Esophagus squamous epithelium (tissue), 5 donors: ENCODE measurements at regions not wholly inside any gene's neighbourhood (a gene's known extent, or its start where the extent isn't known, plus 50 kb on each side); places are given as distances from the start of the nearest gene placed in this dataset.

Experiments used
- DNase-seq: peaks from one replicate; lab custom pipeline; 2025; lab: John Stamatoyannopoulos, UW
- H3K27ac ChIP-seq, 4 donors: fragments of 200-600 bp; sonication (generic); one replicate each; pipeline ENCODE4 v1.5.1; 2016 to 2019; ENCODE audit warnings: mild to moderate bottlenecking in 1 of 4
- H3K27me3 ChIP-seq, 4 donors: fragments of 200-600 bp; sonication (generic); 1 replicate in 3 of 4; 2 replicates in 1 of 4; pipeline versions ENCODE4 v1.5.1 to v1.6.0; 2017 to 2021; ENCODE audit warnings: antibody characterized with exemption in 1 of 4
- H3K36me3 ChIP-seq, 3 donors: fragments of 200-600 bp; sonication (generic); one replicate each; pipeline ENCODE4 v1.5.1; 2016 to 2019
- H3K4me1 ChIP-seq, 3 donors: fragments of 200-600 bp; sonication (generic); one replicate each; pipeline ENCODE4 v1.5.1; 2017 to 2019
- H3K4me3 ChIP-seq, 4 donors: fragments of 200-600 bp; sonication (generic); 1 replicate in 3 of 4; 2 replicates in 1 of 4; pipeline ENCODE4 v1.5.1; 2016 to 2019; ENCODE audit warnings: mild to moderate bottlenecking in 2 of 4, moderate library complexity in 1 of 4
- H3K9me3 ChIP-seq, 3 donors: fragments of 200-600 bp; sonication (generic); one replicate each; pipeline ENCODE4 v1.5.1; 2016 to 2019
- CTCF ChIP-seq, 6 experiments: fragments of 450-650 bp in 4 of 6; fragments of 200-600 bp in 2 of 6; sonication (generic) in 2 of 6; IDR thresholded peaks; one replicate each; pipeline ENCODE4 v1.5.1; 2016 to 2019; ENCODE audit warnings: antibody characterized with exemption in 6 of 6, mild to moderate bottlenecking in 4 of 6, moderate library complexity in 4 of 6
- POLR2A ChIP-seq, 4 donors: fragments of 450-650 bp; IDR thresholded peaks; one replicate each; pipeline ENCODE4 v1.6.1; 2017; ENCODE audit warnings: antibody characterized with exemption in 4 of 4, mild to moderate bottlenecking in 4 of 4, moderate library complexity in 3 of 4
- WGBS, 2 donors: methylation state at CpG; one replicate each; pipeline ENCODE4 v1.1.5; 2018; 5-methylcytosine and 5-hydroxymethylcytosine counted together
- intact Hi-C: fragments of 100-400 bp; cut with DNase I; formaldehyde crosslinking; loops from one replicate; pipeline ENCODE4 v1.15.0; 2022
- donor health status: DM: yes; HTN: yes; CAD: no.

- Histone ChIP-seq H3K9me3 (peaks cover 0 to 5% (median 0%) of the 10 kb centered on the region in 3 donors), H3K36me3 (no peaks in the 10 kb centered on the region), H3K27ac (no peak overlapping the region), H3K27me3 (no peaks in the 10 kb centered on the region), H3K4me1 (no peaks in the 10 kb centered on the region), H3K4me3 (no peak overlapping the region)
- intact Hi-C loops, result no loop called here
- WGBS, 2 donors, result 67% methylated on average over 1 of the region's 1 CpG
- no peak for DNase-seq
- TF ChIP-seq POLR2A (IDR thresholded peaks at IDR 0.05) (no peak), CTCF (IDR thresholded peaks at IDR 0.05) (no peak)
Observed at GRCh38 chr19:28511655-28512054, 701.3 kb downstream of the UQCRFS1 start.

- no peak overlapping the region for H3K4me3 ChIP-seq
- H3K36me3 ChIP-seq, result no peaks in the 10 kb centered on the region
- intact Hi-C loops, result no loop called here
- H3K27ac ChIP-seq, result no peak overlapping the region
- DNase-seq, result no peak
- H3K9me3 ChIP-seq, result peaks cover 0 to 15% (median 0%) of the 10 kb centered on the region in 3 donors
- no peaks in the 10 kb centered on the region for H3K27me3 ChIP-seq
- H3K4me1 ChIP-seq, result no peaks in the 10 kb centered on the region
- WGBS, 2 donors, result 72 to 76% methylated on average over 13 to 15 of the region's 15 CpGs
- TF ChIP-seq POLR2A (IDR thresholded peaks at IDR 0.05) (no peak), CTCF (IDR thresholded peaks at IDR 0.05) (no peak)
Observed at GRCh38 chr19:28509079-28509895, 703.7 kb downstream of the UQCRFS1 start.

GRCh38 chr19:28508666-28509065 lies 704.3 kb downstream of the UQCRFS1 start:
- TF ChIP-seq CTCF (IDR thresholded peaks at IDR 0.05) (no peak), POLR2A (IDR thresholded peaks at IDR 0.05) (no peak)
- Histone ChIP-seq H3K27me3 (no peaks in the 10 kb centered on the region), H3K4me1 (no peaks in the 10 kb centered on the region), H3K27ac (no peak overlapping the region), H3K36me3 (no peaks in the 10 kb centered on the region), H3K4me3 (no peak overlapping the region), H3K9me3 (peaks cover 0 to 15% (median 0%) of the 10 kb centered on the region in 3 donors)
- intact Hi-C loops, result no loop called here
- 75 to 97% methylated on average over 3 of the region's 3 CpGs for WGBS, 2 donors
- no peak for DNase-seq

- WGBS, 2 donors, result 65 to 75% methylated on average over 2 of the region's 2 CpGs
- intact Hi-C loops, result no loop called here
- H3K4me1 ChIP-seq, result no peaks in the 10 kb centered on the region
- DNase-seq, result no peak
- peaks cover 0 to 11% (median 0%) of the 10 kb centered on the region in 3 donors for H3K9me3 ChIP-seq
- no peak for TF ChIP-seq POLR2A (IDR thresholded peaks at IDR 0.05)
- no peak for TF ChIP-seq CTCF (IDR thresholded peaks at IDR 0.05)
- no peaks in the 10 kb centered on the region for H3K36me3 ChIP-seq
- H3K4me3 ChIP-seq, result no peak overlapping the region
- no peaks in the 10 kb centered on the region for H3K27me3 ChIP-seq
- H3K27ac ChIP-seq, result no peak overlapping the region
Observed at GRCh38 chr19:28505933-28506332, 707.0 kb downstream of the UQCRFS1 start.

GRCh38 chr19:28505134-28505533 lies 707.8 kb downstream of the UQCRFS1 start:
- no peaks in the 10 kb centered on the region for H3K36me3 ChIP-seq
- no peaks in the 10 kb centered on the region for H3K27me3 ChIP-seq
- no peak overlapping the region for H3K4me3 ChIP-seq
- TF ChIP-seq POLR2A (IDR thresholded peaks at IDR 0.05) (no peak), CTCF (IDR thresholded peaks at IDR 0.05) (no peak)
- intact Hi-C loops, result no loop called here
- H3K4me1 ChIP-seq, result no peaks in the 10 kb centered on the region
- no peak for DNase-seq
- H3K27ac ChIP-seq, result no peak overlapping the region
- peaks cover 0 to 11% (median 0%) of the 10 kb centered on the region in 3 donors for H3K9me3 ChIP-seq
- WGBS, 2 donors, result 27 to 51% methylated on average over 1 to 3 of the region's 3 CpGs
